CD4-positive, alpha-beta T cell treated with Interleukin-15 for 1 hour (primary cell): ENCODE measurements at regions not wholly inside any gene's neighbourhood (a gene's known extent, or its start where the extent isn't known, plus 50 kb on each side); places are given as distances from the start of the nearest gene placed in this dataset.

ENCODE experiments used
- DNase-seq: peaks from one replicate; pipeline ENCODE4 v3.0.0-alpha.2; 2020

GRCh38 chr13:77480066-77480465 lies 55.4 kb upstream of the SCEL start:
- no peak for DNase-seq

DNA sequence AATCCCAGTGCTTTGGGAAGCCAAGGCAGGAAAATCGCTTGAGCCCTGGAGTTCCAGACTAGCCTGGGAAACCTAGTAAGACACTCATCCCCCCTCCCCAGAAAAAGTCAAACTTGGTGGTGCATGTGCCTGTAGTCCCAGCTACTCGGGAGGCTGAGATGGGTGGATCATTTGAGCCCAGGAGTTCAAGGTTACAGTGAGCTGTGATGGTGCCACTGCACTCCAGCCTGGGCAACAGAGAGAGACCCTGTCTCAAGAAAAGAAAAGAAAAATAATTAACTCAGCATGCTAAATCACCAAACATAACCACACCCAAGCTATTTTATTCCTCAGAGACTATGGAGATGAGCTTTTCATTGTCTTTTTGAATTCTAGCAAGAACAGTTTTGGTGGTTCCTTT lies 56.2 kb upstream of the SCEL start:
- no peak for DNase-seq

- no peak for DNase-seq
Measured at GRCh38 chr13:77477299-77477848, 58.1 kb upstream of the SCEL start.

- DNase-seq: no peak
Measured at GRCh38 chr13:77476456-77476855, 59.0 kb upstream of the SCEL start.

GRCh38 chr13:77475345-77476084 lies 60.0 kb upstream of the SCEL start:
- no peak for DNase-seq

DNA sequence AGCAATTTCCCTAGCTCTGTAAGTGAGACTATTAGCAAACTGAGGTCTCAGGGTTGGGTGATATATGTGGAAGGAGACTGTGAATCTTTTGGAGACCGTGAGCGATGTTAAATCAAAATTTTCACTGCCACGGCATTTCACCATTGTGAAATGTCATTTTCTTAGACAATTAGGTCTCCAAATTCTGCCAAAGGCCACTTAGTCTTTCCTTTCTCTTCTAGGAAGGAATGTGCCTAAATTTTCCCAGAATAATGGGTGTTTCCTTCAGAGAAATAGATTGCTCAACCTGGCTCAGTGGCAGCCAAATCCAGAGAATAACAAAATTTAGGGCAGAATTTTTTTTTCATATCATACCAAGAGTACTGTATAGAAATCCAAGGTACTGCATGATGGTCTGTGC lies 64.5 kb upstream of the SCEL start:
- no peak for DNase-seq

- no peak for DNase-seq
Measured at GRCh38 chr13:77466753-77467422, 68.6 kb upstream of the SCEL start.

- no peak for DNase-seq
Measured at GRCh38 chr13:77465603-77466195, 69.8 kb upstream of the SCEL start.

GRCh38 chr13:77460195-77460594 lies 75.3 kb upstream of the SCEL start:
- DNase-seq: peak; percentile 53

GRCh38 chr13:77459592-77459991 lies 75.9 kb upstream of the SCEL start:
- no peak for DNase-seq

DNA sequence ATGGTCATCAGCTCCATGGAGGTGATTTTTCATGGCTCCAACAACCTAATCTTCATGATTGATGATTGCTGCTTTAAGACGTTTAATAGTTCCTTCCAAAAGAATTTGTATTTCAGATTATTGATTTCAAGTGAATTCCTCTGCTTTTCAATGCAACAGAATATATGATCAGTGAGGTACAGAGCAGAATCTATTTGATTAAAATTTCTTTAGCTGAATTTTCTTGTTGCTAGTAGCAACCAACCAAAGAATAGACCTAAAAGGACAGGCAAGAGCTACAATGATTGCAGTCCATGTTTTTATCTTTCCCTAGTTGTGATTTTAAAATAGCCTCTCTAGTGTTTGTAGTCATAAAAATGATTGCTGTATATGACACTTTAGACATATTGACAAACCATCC lies 76.8 kb upstream of the SCEL start:
- no peak for DNase-seq

- no peak for DNase-seq
Measured at GRCh38 chr13:77457966-77458365, 77.5 kb upstream of the SCEL start.

GRCh38 chr13:77456271-77456670 lies 79.2 kb upstream of the SCEL start:
- DNase-seq: no peak

- no peak for DNase-seq
Measured at GRCh38 chr13:77449265-77449664, 86.2 kb upstream of the SCEL start.

DNA sequence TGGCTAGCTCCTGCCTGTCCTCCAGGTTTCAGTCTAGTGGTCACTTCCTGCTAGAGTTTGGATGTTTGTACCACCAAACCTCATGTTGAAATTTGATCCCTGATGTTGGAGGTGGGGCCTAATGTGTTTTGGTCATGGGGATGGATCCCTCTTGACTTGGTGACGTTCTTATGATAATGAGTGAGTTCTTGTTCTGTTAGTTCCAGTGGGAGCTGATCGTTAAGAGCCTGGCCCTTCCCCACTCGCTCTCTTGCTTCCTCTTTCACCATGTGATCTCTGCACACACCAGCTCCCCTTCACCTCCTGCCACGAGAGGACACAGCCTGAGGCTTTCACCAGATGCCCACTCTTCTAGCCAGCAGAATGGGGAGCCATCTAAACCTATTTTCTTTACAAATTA lies 86.8 kb upstream of the SCEL start:
- no peak for DNase-seq

GRCh38 chr13:77443511-77443910 lies 92.0 kb upstream of the SCEL start:
- DNase-seq: no peak

GRCh38 chr13:77437267-77437666 lies 98.2 kb upstream of the SCEL start:
- no peak for DNase-seq

DNA sequence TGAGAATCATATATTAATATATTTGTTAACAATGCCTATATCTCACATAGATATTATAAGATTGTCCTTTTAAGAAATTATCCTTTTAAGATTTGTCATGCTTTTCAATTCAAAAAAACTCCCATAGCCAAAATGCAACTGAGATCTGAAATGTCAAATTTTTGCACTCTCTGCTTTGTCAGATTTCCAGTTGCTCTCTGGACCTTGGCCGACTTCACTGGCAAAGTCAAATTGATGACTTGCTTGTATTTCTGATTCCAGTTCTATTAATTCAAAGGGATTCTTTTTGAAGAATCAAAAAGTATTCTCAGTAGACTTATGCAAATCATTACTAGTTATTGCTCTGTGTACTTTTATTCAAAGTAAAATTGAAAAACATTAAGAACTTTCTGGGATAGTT lies 101.2 kb upstream of the SCEL start:
- no peak for DNase-seq

DNA sequence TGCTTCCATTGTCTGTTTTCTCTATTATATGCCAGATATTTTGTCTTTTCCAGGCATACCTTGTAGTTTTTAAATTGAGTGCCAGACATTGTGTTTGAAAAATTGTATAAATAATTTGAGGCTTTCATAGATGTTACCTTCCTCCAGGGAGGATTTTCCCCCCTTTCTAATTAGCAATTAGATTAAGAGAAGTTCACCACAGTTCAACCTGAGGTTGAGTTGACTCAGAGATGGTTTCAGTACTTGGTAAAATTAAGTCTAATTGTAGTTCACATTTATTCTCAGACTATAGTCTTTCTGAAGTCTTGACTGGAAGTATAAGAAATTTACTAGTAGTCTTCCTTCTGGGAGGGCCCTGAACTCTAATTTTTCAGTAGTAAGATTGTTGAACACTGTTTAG lies 104.1 kb upstream of the SCEL start:
- no peak for DNase-seq

DNA sequence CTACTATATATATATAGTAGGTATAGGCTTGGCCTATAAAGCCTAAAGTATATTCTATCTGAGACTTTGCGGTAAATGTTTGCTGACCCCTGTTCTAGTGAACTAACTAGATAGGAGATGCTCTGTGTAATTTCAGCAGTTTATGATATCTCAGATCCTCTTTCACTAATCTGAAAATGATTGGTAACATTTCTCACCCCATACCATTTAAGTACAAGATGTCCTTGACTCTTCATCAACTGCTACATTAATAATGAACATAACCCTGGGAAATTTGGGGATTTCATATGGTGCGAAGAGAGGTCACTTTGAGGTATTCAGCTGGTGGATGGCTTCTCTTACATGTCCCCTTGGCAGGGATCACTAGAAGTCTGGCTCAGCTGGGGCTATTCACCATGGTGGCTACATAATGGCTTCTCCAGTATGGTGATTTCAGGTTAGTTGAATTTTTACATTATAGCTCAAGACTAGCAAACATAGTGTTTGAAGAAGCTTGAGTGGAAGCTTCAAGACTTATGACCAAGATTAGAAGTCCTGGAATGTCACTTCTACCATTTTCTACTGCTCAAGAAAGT lies 103.6 kb upstream of the MYCBP2 start:
- DNase-seq: no peak

GRCh38 chr13:77429320-77430142 lies 102.6 kb upstream of the MYCBP2 start:
- DNase-seq: peak; percentile 18

GRCh38 chr13:77425705-77426104 lies 98.8 kb upstream of the MYCBP2 start:
- DNase-seq: no peak

GRCh38 chr13:77423296-77423695 lies 96.4 kb upstream of the MYCBP2 start:
- no peak for DNase-seq
